ENCODE measurements at regions not wholly inside any gene's neighbourhood (a gene's known extent, or its start where the extent isn't known, plus 50 kb on each side); places are given as distances from the start of the nearest gene placed in this dataset.

GRCh38 chr22:34129691-34130486 is 209.6 kb upstream of the LARGE1 start:
- H3K27me3 ChIP-seq (ENCODE audit: low read length): no peaks in the 10 kb centered on the region
- no peaks in the 10 kb centered on the region for H4K20me1 ChIP-seq (ENCODE audit: low read depth, low read length)
- no peak overlapping the region for H3K27ac ChIP-seq (ENCODE audit: low read depth, low read length)
- TF ChIP-seq EZH2phosphoT487 (conservative IDR thresholded peaks at IDR 0.05; ENCODE audit: low read length) (no peak), CTCF (IDR thresholded peaks at IDR 0.05; ENCODE audit: insufficient read depth, low read length, poor library complexity, severe bottlenecking) (no peak)
- no peaks in the 10 kb centered on the region for H3K79me2 ChIP-seq (ENCODE audit: insufficient read depth, low read length)
- H2AFZ ChIP-seq (ENCODE audit: low read depth, low read length, severe bottlenecking): no peak overlapping the region
- no peaks in the 10 kb centered on the region; the same call in 1 of the 2 replicates for H3K9me2 ChIP-seq (replicated peaks; ENCODE audit: insufficient read depth, low read length)
- H3K4me2 ChIP-seq (ENCODE audit: low read depth, low read length, poor library complexity, severe bottlenecking): no peak overlapping the region
- H3K9ac ChIP-seq (ENCODE audit: low read length): no peak overlapping the region
- no peaks in the 10 kb centered on the region for H3K36me3 ChIP-seq (ENCODE audit: low read length)
- H3K9me3 ChIP-seq (ENCODE audit: insufficient read depth, low read length): no peaks in the 10 kb centered on the region
- no peaks in the 10 kb centered on the region for H3F3A ChIP-seq (ENCODE audit: insufficient read depth)
- no peak overlapping the region for H3K4me3 ChIP-seq (ENCODE audit: insufficient read depth, low read length, poor library complexity, severe bottlenecking)

GRCh38 chr22:34135749-34136148 is 215.5 kb upstream of the LARGE1 start:
- Histone ChIP-seq H3K9me3 (ENCODE audit: insufficient read depth, low read length) (no peaks in the 10 kb centered on the region), H3K9ac (ENCODE audit: low read length) (no peak overlapping the region), H3K36me3 (ENCODE audit: low read length) (no peaks in the 10 kb centered on the region), H3K9me2 (replicated peaks; ENCODE audit: insufficient read depth, low read length) (no peaks in the 10 kb centered on the region), H3K27ac (ENCODE audit: low read depth, low read length) (no peak overlapping the region), H3K27me3 (ENCODE audit: low read length) (no peaks in the 10 kb centered on the region), H3F3A (ENCODE audit: insufficient read depth) (no peaks in the 10 kb centered on the region), H3K4me2 (ENCODE audit: low read depth, low read length, poor library complexity, severe bottlenecking) (no peak overlapping the region), H4K20me1 (ENCODE audit: low read depth, low read length) (no peaks in the 10 kb centered on the region), H3K79me2 (ENCODE audit: insufficient read depth, low read length) (no peaks in the 10 kb centered on the region), H2AFZ (ENCODE audit: low read depth, low read length, severe bottlenecking) (no peak overlapping the region), H3K4me3 (ENCODE audit: insufficient read depth, low read length, poor library complexity, severe bottlenecking) (no peak overlapping the region)
- TF ChIP-seq CTCF (IDR thresholded peaks at IDR 0.05; ENCODE audit: insufficient read depth, low read length, poor library complexity, severe bottlenecking): no peak
- no peak for TF ChIP-seq EZH2phosphoT487 (conservative IDR thresholded peaks at IDR 0.05; ENCODE audit: low read length)

GRCh38 chr22:34150023-34150422 is 229.7 kb upstream of the LARGE1 start:
- Histone ChIP-seq H3K27me3 (ENCODE audit: low read length) (no peaks in the 10 kb centered on the region), H3F3A (ENCODE audit: insufficient read depth) (no peaks in the 10 kb centered on the region), H4K20me1 (ENCODE audit: low read depth, low read length) (no peaks in the 10 kb centered on the region), H3K4me2 (ENCODE audit: low read depth, low read length, poor library complexity, severe bottlenecking) (no peak overlapping the region), H3K79me2 (ENCODE audit: insufficient read depth, low read length) (no peaks in the 10 kb centered on the region), H3K27ac (ENCODE audit: low read depth, low read length) (no peak overlapping the region), H3K9me2 (replicated peaks; ENCODE audit: insufficient read depth, low read length) (no peaks in the 10 kb centered on the region), H3K9ac (ENCODE audit: low read length) (no peak overlapping the region), H2AFZ (ENCODE audit: low read depth, low read length, severe bottlenecking) (no peak overlapping the region), H3K36me3 (ENCODE audit: low read length) (no peaks in the 10 kb centered on the region), H3K9me3 (ENCODE audit: insufficient read depth, low read length) (peaks cover under 1% of the 10 kb centered on the region; the same call in 1 of the 2 replicates), H3K4me3 (ENCODE audit: insufficient read depth, low read length, poor library complexity, severe bottlenecking) (no peak overlapping the region)
- TF ChIP-seq EZH2phosphoT487 (conservative IDR thresholded peaks at IDR 0.05; ENCODE audit: low read length) (no peak), CTCF (IDR thresholded peaks at IDR 0.05; ENCODE audit: insufficient read depth, low read length, poor library complexity, severe bottlenecking) (no peak)

All from SU-DHL-6 (cell line).